HT1080 (cell line): ENCODE measurements at regions not wholly inside any gene's neighbourhood (a gene's known extent, or its start where the extent isn't known, plus 50 kb on each side); places are given as distances from the start of the nearest gene placed in this dataset.
A peak's percentile ranks its signal among the peaks of the same experiment; 100 is the strongest.

ENCODE experiments used
- DNase-seq: peaks from one replicate; pipeline ENCODE4 v3.0.0-alpha.2; 2015; ENCODE audit warnings: low read depth

- DNase-seq: no peak
These were observed 161.5 kb upstream of the POU3F2 start for GRCh38 chr6:98672681-98673475.

GRCh38 chr6:98678481-98678880, 155.9 kb upstream of the POU3F2 start:
- DNase-seq: peak; percentile 43

GRCh38 chr6:98686008-98686601, 148.3 kb upstream of the POU3F2 start:
- DNase-seq: no peak

GRCh38 chr6:98687752-98688151, 146.6 kb upstream of the POU3F2 start:
- no peak for DNase-seq

- no peak for DNase-seq
These were observed 139.1 kb upstream of the POU3F2 start for GRCh38 chr6:98695091-98695801.

- DNase-seq: no peak
These were observed 123.0 kb upstream of the POU3F2 start for GRCh38 chr6:98711380-98711779.

- DNase-seq: peak; percentile 20
These were observed 118.0 kb upstream of the POU3F2 start for GRCh38 chr6:98716341-98716740.

GRCh38 chr6:98717322-98717877, 117.0 kb upstream of the POU3F2 start:
- no peak for DNase-seq

- no peak for DNase-seq
These were observed 116.4 kb upstream of the POU3F2 start for GRCh38 chr6:98717988-98718387.

- DNase-seq: no peak
These were observed 109.8 kb upstream of the POU3F2 start for GRCh38 chr6:98724537-98724936.

- no peak for DNase-seq
These were observed 87.1 kb upstream of the POU3F2 start for GRCh38 chr6:98747273-98747672.

- peak; percentile 48 for DNase-seq
These were observed 86.4 kb upstream of the POU3F2 start for GRCh38 chr6:98747960-98748359.

- no peak for DNase-seq
These were observed 74.9 kb upstream of the POU3F2 start for GRCh38 chr6:98759459-98759858.

GRCh38 chr6:98764373-98764911, 69.9 kb upstream of the POU3F2 start:
- DNase-seq: peak; percentile 38

- peak; percentile 55 for DNase-seq
These were observed 64.8 kb upstream of the POU3F2 start for GRCh38 chr6:98769546-98769945.

- no peak for DNase-seq
These were observed 59.2 kb upstream of the POU3F2 start for GRCh38 chr6:98775205-98775604.

GRCh38 chr6:98777762-98778161, 56.6 kb upstream of the POU3F2 start:
- no peak for DNase-seq

GRCh38 chr6:98779618-98780017, 54.8 kb upstream of the POU3F2 start:
- DNase-seq: no peak

GRCh38 chr6:98782772-98783171, 51.6 kb upstream of the POU3F2 start:
- DNase-seq: no peak

- no peak for DNase-seq
These were observed 50.8 kb upstream of the POU3F2 start for GRCh38 chr6:98783578-98783977.
